PFSK-1 (cell line): ENCODE measurements at regions not wholly inside any gene's neighbourhood (a gene's known extent, or its start where the extent isn't known, plus 50 kb on each side); places are given as distances from the start of the nearest gene placed in this dataset.

ENCODE experiments used
- POLR2AphosphoS5 ChIP-seq: IDR thresholded peaks from 2 replicates; pipeline ENCODE4 v1.6.1; 2012; ENCODE audit warnings: low read depth, mild to moderate bottlenecking, control low read depth, low read length, moderate library complexity
- REST ChIP-seq, 2 experiments: IDR thresholded peaks; 2 replicates each; pipeline versions ENCODE4 v1.6.1 to v1.8.0; 2011 to 2012; ENCODE audit warnings: low read depth in 2 of 2, low read length in 2 of 2, control low read depth in 1 of 2, inconsistent platforms in 1 of 2, mild to moderate bottlenecking in 1 of 2, moderate library complexity in 1 of 2; ENCODE audit not compliant: insufficient read depth in 1 of 2
- TAF1 ChIP-seq: IDR thresholded peaks from 2 replicates; pipeline ENCODE4 v1.6.1; 2012; ENCODE audit warnings: low read length, control low read depth, borderline replicate concordance; ENCODE audit not compliant: insufficient read depth

- TF ChIP-seq POLR2AphosphoS5 (no peak), REST (IDR thresholded peaks at IDR 0.05; ENCODE audit: insufficient read depth in 1 of 2, low read depth in 2 of 2, low read length in 2 of 2) (no peak), TAF1 (no peak)
Measured at GRCh38 chr2:176461098-176461808, 192.0 kb downstream of the MTX2 start.
